ENCODE measurements at regions not wholly inside any gene's neighbourhood (a gene's known extent, or its start where the extent isn't known, plus 50 kb on each side); places are given as distances from the start of the nearest gene placed in this dataset.

- DNase-seq (ENCODE audit: low spot score) = no peak
- TF ChIP-seq CTCF (IDR thresholded peaks at IDR 0.05; ENCODE audit: extremely low read depth, missing control alignments) = no peak
Observed at GRCh38 chr2:173545364-173545763, 190.7 kb downstream of the CDCA7 start.

- DNase-seq (ENCODE audit: low spot score) = no peak
- no peak for TF ChIP-seq CTCF (IDR thresholded peaks at IDR 0.05; ENCODE audit: extremely low read depth, missing control alignments)
Observed at GRCh38 chr2:173547499-173547898, 192.8 kb downstream of the CDCA7 start.

DNA sequence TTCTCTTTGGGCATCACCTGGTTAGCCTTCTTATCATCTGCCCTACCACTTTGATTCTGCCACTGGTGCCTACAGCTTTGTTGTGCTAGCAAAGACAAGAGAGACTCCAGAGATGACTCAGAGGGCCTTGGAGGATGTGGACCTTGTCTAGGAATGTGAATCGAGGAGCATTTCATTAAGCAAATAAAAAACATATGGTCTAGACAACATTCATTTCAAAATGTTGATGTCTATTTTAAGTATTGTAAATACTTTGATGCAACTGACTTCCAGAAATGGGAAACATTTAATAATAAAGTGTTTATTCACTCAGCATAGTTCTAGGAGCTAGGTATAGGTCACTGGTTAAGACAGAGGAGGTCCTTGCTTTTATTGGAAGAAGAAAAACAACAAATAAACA lies 195.5 kb downstream of the CDCA7 start:
- TF ChIP-seq CTCF (IDR thresholded peaks at IDR 0.05; ENCODE audit: extremely low read depth, missing control alignments) = no peak
- no peak for DNase-seq (ENCODE audit: low spot score)

DNA sequence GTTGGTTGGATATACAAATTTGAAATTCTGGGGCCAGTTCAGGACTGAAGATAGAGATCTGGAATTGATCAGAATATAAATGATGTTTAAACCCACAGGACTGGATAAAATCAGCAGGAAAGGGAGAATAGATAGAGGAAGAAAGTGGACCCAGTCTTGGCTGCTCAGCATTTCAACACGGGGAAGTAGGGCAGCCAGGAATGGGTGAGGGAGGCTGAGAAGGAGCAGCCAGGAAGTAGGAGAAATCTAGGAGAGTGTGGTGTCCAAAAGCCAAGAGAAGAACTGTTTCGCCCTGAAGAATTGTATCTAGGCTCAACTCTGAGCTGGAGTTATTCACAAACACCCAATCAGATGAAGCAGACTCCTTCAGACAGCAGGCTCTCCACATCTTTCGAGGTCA lies 197.9 kb downstream of the CDCA7 start:
- no peak for DNase-seq (ENCODE audit: low spot score)
- no peak for TF ChIP-seq CTCF (IDR thresholded peaks at IDR 0.05; ENCODE audit: extremely low read depth, missing control alignments)

GRCh38 chr2:173553593-173553992 lies 198.9 kb downstream of the CDCA7 start:
- no peak for DNase-seq (ENCODE audit: low spot score)
- no peak for TF ChIP-seq CTCF (IDR thresholded peaks at IDR 0.05; ENCODE audit: extremely low read depth, missing control alignments)

GRCh38 chr2:173555833-173556232 lies 201.2 kb downstream of the CDCA7 start:
- no peak for DNase-seq (ENCODE audit: low spot score)

DNA sequence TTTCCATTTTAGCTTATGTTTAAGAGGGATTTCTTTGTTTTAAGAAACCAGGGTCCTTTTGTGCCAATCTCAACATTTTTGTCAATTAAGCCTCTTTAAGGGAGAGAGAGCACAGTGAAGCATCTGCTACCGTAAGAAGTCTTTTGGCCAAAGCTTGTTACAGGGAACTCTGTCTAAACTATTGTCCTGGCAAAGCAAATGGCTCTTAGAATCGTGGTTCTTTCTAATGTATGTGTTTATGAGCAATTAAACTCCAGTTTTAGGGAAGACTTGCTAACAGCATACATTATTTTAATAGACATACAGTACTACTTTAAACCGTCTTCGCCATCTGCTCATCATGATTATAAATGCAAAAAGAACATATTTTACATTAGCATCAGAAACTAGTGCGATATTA lies 202.1 kb downstream of the CDCA7 start:
- DNase-seq (ENCODE audit: low spot score) = no peak
- no peak for TF ChIP-seq CTCF (IDR thresholded peaks at IDR 0.05; ENCODE audit: extremely low read depth, missing control alignments)

More at GRCh38 chr2:173555833-173556232, 201.2 kb downstream of the CDCA7 start:
- TF ChIP-seq CTCF (IDR thresholded peaks at IDR 0.05; ENCODE audit: extremely low read depth, missing control alignments) = no peak
